Mucosa of gallbladder (tissue), 1 donor: ENCODE measurements at regions not wholly inside any gene's neighbourhood (a gene's known extent, or its start where the extent isn't known, plus 50 kb on each side); places are given as distances from the start of the nearest gene placed in this dataset.
"Not testable (repeated sequence)": the region's sequence is repeated elsewhere in the genome, so short reads cannot be mapped to it uniquely, and the experiment has no call there.

Source experiments
- DNase-seq: peaks from one replicate; pipeline ENCODE4 v3.0.0-alpha.2; 2020; ENCODE audit warnings: low spot score
- donor health status: DM: no; HTN: no; CAD: no.

DNA sequence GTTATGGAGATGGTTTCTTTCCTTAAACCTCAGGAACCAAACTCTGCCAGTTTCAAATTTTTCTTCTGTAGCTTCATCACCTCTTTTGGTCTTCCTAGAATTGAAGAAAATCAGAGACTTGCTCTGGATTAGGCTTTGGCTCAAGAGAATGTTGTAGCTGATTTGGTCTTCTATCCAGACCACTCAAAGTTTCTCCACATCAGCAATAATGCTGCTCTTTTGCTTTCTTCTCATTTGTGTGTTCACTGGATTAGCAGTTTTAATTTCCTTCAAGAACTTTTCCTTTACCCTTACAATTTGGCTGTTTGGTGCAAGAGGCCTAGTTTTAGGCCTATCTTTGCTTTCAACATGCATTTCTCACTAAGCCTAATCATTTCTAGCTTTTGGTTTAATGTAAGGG, 78.1 kb upstream of the PLCB4 start:
- no peak for DNase-seq

DNA sequence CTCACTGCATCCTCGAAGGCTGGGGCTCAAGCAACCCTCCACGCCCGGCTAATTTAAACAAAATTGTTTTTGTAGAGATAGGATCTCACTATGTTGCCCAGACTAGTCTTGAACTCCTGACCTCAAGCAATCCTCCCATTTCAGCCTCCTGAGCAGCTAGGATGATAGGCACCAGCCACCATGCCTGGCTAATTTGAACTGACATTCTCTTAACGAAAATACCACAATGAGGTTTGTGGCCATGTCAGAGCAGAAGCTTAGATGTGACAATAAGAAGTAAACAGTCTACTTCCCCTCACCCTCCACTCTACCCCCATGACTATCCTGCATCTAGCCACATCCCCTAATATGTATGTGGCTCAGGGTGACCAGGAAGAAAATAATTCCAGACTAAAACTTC, 74.8 kb upstream of the PLCB4 start:
- no peak for DNase-seq

DNA sequence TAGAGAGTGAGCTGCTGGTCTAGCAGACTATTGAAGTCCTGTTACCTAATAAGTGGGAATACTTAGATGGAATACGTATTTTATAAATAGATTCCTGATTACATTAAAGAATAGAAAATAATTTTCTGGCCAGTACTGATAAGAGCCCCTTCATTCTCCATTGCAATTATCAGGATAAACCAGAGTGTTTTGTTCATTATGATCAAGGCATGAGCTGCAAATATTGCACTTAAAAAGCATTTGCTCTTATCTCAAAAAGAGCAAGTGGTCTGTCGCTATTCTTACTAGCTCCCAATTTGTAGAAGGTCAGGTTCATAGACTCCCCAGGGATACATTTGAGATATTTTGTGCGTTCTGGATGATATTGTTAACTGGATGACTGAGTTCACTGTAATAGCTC, 73.1 kb upstream of the PLCB4 start:
- DNase-seq: no peak

DNA sequence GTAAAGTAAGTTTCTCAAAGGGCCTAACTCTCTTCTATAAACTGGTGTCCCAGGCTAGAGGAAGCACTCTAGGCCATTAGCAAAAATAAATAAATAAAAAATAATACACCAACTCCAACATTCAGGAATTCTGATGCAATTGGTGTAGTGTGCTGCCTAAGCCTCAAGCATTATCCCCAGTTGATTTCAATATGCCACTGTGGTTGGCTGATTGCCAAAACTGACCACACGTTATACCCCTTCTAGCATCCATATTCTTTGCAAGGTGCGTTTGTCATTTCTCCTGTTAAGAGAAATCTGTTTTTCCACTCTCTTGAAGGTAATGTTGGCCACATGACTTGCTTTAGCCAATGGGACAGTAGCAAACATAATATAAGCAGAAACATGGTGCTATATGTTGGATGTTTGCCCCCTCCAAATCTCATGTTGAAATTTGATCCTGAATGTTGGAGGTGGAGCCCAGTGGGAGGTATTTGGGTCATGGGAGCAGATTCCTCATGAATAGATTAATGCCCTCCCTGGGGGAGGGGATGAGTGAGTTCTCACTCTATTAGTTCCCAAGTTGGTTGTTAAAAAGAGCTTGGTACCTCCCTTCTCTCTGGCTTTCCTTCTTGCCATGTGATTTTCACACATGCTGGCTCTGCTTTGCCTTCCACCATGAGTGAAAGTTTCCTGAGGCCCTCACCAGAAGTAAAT, 71.9 kb upstream of the PLCB4 start:
- no peak for DNase-seq

DNA sequence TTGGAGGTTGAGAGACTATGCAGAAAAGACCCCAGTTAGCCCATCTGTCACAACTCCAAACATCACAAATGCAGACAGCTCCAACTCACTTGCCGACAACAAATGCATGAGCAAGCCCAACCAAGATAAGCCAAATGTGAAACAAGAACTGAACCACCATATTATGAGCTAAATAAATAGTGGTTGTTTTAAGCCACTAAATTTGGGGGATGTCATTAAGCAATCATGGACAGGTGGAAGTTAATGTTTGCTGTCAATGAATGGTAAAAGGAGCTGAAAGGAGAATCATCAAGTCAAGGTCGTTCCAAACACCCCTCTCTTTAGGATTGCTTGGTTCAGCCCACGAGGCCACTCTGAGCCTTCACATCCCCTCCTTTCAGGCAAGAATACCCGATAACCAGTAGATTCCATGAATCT, 71.2 kb upstream of the PLCB4 start:
- DNase-seq: no peak

DNA sequence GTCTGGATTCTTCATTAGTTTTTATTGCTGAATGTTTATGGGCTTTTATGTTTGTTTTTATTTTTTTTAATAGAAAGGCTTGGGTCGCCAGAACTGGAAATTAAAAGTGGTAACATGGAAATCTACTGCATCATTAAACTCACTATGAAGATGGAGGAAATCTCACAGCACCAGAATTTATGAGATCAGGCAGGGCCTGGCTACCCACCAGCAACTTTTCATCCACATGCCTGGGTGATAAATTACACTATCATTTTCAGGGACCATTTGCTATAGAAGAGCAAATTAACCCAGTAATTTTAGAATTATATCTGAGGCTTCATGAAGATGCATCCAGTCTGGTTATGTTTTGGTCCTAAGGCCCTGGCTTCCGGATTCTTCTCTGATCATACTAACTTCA, 57.8 kb upstream of the PLCB4 start:
- no peak for DNase-seq

DNA sequence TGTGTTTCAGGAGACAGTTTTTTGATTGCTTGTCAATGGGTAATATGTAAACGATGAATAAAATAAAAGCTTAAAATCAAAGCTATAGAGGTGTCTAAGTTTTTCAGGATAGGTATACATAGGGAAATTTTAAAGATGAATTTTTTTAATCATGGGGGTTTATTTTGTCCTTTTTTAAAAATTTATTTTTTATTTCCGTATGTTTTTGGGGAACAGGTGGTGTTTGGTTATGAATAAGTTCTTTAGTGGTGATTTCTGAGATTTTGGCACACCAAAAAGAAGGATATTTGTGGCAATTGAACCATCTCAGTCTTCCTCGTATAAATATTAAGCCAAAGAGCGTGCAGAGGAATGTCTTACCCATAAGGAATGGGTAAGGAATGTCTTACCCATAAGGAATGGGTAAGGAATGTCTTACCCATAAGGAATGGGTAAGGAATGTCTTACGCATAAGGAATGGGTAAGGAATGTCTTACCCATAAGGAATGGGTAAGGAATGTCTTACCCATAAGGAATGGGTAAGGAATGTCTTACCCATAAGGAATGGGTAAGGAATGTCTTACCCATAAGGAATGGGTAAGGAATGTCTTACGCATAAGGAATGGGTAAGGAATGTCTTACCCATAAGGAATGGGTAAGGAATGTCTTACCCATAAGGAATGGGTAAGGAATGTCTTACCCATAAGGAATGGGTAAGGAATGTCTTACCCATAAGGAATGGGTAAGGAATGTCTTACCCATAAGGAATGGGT, 53.5 kb upstream of the PLCB4 start:
- not testable (repeated sequence) for DNase-seq

DNA sequence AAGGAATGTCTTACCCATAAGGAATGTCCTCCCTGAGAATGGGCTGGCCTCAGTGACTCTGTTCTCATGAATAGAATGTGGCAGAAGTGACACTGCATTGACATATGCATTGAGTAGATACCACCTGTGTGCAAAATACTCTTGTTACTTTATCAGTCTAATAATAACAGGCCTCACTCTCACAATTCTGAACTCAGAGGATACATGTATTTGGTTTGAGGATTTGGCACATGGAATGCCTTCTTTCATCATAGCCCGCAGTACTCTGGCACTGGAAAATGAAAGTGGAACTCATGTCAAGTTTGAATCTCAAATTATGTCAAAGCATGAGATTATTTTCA, 52.9 kb upstream of the PLCB4 start:
- DNase-seq: no peak

DNA sequence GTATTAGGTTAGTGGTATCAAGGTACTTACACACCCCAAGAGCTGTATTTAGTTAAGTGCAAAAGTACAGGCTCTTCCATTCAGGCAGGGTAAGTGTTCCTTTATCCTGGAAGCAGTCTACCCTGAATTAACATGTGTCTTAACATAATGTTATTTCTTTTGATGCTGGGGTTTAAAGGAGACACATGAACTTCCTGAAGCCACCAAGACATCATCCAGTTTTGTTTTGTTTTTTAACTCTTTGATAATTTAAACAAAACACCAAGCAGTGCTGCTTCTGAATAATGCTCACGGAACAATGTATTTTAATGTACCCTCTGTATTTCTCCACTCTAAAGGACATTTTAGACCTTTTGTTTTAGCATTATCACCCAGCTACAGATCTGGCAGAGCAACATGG, 50.5 kb upstream of the PLCB4 start:
- DNase-seq: no peak
